Spleen (tissue), 11 donors: ENCODE measurements at regions not wholly inside any gene's neighbourhood (a gene's known extent, or its start where the extent isn't known, plus 50 kb on each side); places are given as distances from the start of the nearest gene placed in this dataset.

Experiments used
- DNase-seq: peaks from one replicate; pipeline ENCODE4 v3.0.0-alpha.2; 2020
- H3K27ac ChIP-seq, 8 donors: fragments of 200-600 bp; sonication (generic) in 7 of 8; 1 replicate in 4 of 8; 2 replicates in 4 of 8; pipeline versions ENCODE4 v1.5.0 to v1.8.0; 2016 to 2021; ENCODE audit warnings: inconsistent platforms in 4 of 8, mild to moderate bottlenecking in 4 of 8, moderate library complexity in 1 of 8
- H3K27me3 ChIP-seq, 7 donors: fragments of 200-600 bp; sonication (generic) in 6 of 7; replicated peaks in 1 of 7; 1 replicate in 4 of 7; 2 replicates in 3 of 7; pipeline versions ENCODE4 v1.5.0 to v1.8.0; 2016 to 2021; ENCODE audit warnings: inconsistent platforms in 3 of 7, mild to moderate bottlenecking in 1 of 7
- H3K36me3 ChIP-seq, 6 donors: fragments of 200-600 bp; sonication (generic) in 5 of 6; 1 replicate in 4 of 6; 2 replicates in 2 of 6; pipeline versions ENCODE4 v1.5.0 to v1.8.0; 2016 to 2021; ENCODE audit warnings: inconsistent platforms in 2 of 6
- H3K4me1 ChIP-seq, 6 donors: fragments of 200-600 bp; sonication (generic) in 5 of 6; 1 replicate in 3 of 6; 2 replicates in 3 of 6; pipeline versions ENCODE4 v1.5.0 to v1.8.0; 2016 to 2021; ENCODE audit warnings: inconsistent platforms in 3 of 6
- H3K4me3 ChIP-seq, 8 donors: fragments of 200-600 bp; sonication (generic) in 7 of 8; 1 replicate in 4 of 8; 2 replicates in 4 of 8; pipeline versions ENCODE4 v1.5.0 to v1.8.0; 2016 to 2021; ENCODE audit warnings: inconsistent platforms in 4 of 8, mild to moderate bottlenecking in 4 of 8, moderate library complexity in 2 of 8
- H3K9me3 ChIP-seq, 8 donors: fragments of 200-600 bp; sonication (generic) in 7 of 8; 1 replicate in 4 of 8; 2 replicates in 4 of 8; pipeline versions ENCODE4 v1.5.0 to v1.8.0; 2016 to 2021; ENCODE audit warnings: inconsistent platforms in 4 of 8
- CTCF ChIP-seq, 11 experiments: fragments of 200-600 bp in 7 of 11; fragments of 450-650 bp in 4 of 11; sonication (generic) in 4 of 11; IDR thresholded peaks in 8 of 11; conservative IDR thresholded peaks in 3 of 11; 1 replicate in 7 of 11; 2 replicates in 4 of 11; pipeline versions ENCODE4 v1.4.0 to v1.8.0; 2016 to 2021; ENCODE audit warnings: antibody characterized with exemption in 11 of 11, inconsistent platforms in 4 of 11, mild to moderate bottlenecking in 1 of 11
- POLR2A ChIP-seq, 3 donors: fragments of 450-650 bp; IDR thresholded peaks; one replicate each; pipeline ENCODE4 v1.5.1; 2017; ENCODE audit warnings: antibody characterized with exemption in 3 of 3, mild to moderate bottlenecking in 1 of 3
- POLR2AphosphoS5 ChIP-seq, 3 donors: sonication (generic); formaldehyde crosslinking; IDR thresholded peaks; one replicate each; pipeline ENCODE4 v1.5.1; 2017; ENCODE audit warnings: antibody characterized with exemption in 3 of 3
- WGBS, 5 donors: extraction: QIAGEN DNeasy Blood & Tissue Kit in 3 of 5; methylation state at CpG; one replicate each; pipeline versions ENCODE4 v1.1.5 to v1.1.7; 2013 to 2018; 5-methylcytosine and 5-hydroxymethylcytosine counted together
- intact Hi-C: fragments of 100-400 bp; cut with DNase I; formaldehyde crosslinking; loops from one replicate; pipeline ENCODE4 v1.15.0; 2023; ENCODE audit warnings: low total_unique reads
- donor health status: healthy with polysubstance abuse.
- donor health status: DM: no; HTN: no; CAD: no; lungs with moderate emphysema.
- donor health status: DM: no; HTN: no; CAD: no.
- donor health status: Bipolar disorder and iron deficiency.
- donor health status: healthy.
- donor health status: DM: no; HTN: no; CAD: no.
- donor health status: DM: yes; HTN: yes; CAD: no.

DNA sequence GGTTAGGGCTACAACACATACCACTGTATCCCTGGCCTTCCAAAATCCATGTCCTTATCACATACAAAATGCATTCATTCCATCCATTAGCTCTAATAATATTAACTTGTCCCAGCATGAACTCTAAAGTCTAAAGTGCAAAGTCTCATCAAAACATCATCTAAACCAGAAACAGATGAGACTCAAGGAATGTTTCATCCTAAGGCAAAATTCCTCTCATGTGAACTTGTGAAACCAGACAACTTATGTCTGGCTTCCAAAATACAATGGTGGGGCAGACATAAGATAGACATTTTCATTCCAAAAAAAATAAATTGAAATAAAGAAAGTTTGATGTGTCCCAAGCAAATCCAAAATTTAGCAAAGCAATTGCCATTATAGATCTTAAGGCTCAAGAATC, 257.4 kb downstream of the HTR1B start:
- no peaks in the 10 kb centered on the region for H3K27me3 ChIP-seq
- intact Hi-C loops: no loop called here
- DNase-seq: no peak
- H3K4me3 ChIP-seq: no peak overlapping the region
- H3K4me1 ChIP-seq: no peaks in the 10 kb centered on the region
- no peak overlapping the region for H3K27ac ChIP-seq
- no peaks in the 10 kb centered on the region for H3K36me3 ChIP-seq
- H3K9me3 ChIP-seq: peaks cover 0 to 16% (median 1%) of the 10 kb centered on the region in 8 donors
- no peak for TF ChIP-seq CTCF (IDR thresholded peaks at IDR 0.05 in 8 of 11, conservative IDR thresholded peaks at IDR 0.05 in 3 of 11)
- no peak for TF ChIP-seq POLR2AphosphoS5 (IDR thresholded peaks at IDR 0.05)
- TF ChIP-seq POLR2A (IDR thresholded peaks at IDR 0.05): no peak

DNA sequence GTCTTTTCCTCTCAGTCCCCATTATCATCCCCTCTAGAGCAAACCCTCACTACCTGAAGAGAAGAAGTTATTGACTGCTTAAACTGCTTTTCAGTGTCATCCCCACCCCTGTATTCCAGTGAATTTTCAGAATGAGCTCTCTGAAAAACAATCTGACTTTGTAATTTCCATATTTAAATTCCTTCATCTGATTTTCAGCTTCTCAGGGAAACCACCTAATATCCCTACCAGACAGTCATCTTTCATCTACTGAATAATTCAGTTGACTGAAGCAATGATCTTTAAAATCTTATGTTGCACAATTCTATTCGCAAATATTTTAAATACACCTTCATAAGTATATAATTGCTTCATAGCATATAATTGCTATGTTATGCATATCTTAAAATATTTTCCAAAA, 258.7 kb downstream of the HTR1B start:
- Histone ChIP-seq H3K36me3 (no peaks in the 10 kb centered on the region), H3K4me1 (no peaks in the 10 kb centered on the region), H3K9me3 (peaks cover 0 to 24% (median 12%) of the 10 kb centered on the region in 8 donors), H3K27me3 (no peaks in the 10 kb centered on the region), H3K27ac (no peak overlapping the region), H3K4me3 (no peak overlapping the region)
- TF ChIP-seq POLR2AphosphoS5 (IDR thresholded peaks at IDR 0.05): no peak
- TF ChIP-seq POLR2A (IDR thresholded peaks at IDR 0.05): no peak
- TF ChIP-seq CTCF (IDR thresholded peaks at IDR 0.05 in 8 of 11, conservative IDR thresholded peaks at IDR 0.05 in 3 of 11): no peak
- intact Hi-C loops: no loop called here
- WGBS, 5 donors: 80 to 91% (median 87%) methylated on average over 1 of the region's 1 CpG
- DNase-seq: no peak

GRCh38 chr6:77183447-77183846, 279.8 kb downstream of the HTR1B start:
- DNase-seq: no peak
- no peak for TF ChIP-seq POLR2A (IDR thresholded peaks at IDR 0.05)
- TF ChIP-seq CTCF (IDR thresholded peaks at IDR 0.05 in 8 of 11, conservative IDR thresholded peaks at IDR 0.05 in 3 of 11): no peak
- TF ChIP-seq POLR2AphosphoS5 (IDR thresholded peaks at IDR 0.05): no peak
- H3K4me1 ChIP-seq: no peaks in the 10 kb centered on the region
- 61 to 89% (median 77%) methylated on average over 3 of the region's 3 CpGs for WGBS, 5 donors
- no peaks in the 10 kb centered on the region for H3K36me3 ChIP-seq
- H3K9me3 ChIP-seq: peaks cover 0 to 35% (median 14%) of the 10 kb centered on the region in 8 donors
- intact Hi-C loops: no loop called here
- no peaks in the 10 kb centered on the region for H3K27me3 ChIP-seq
- H3K4me3 ChIP-seq: no peak overlapping the region
- no peak overlapping the region for H3K27ac ChIP-seq

GRCh38 chr6:77181749-77182148, 281.5 kb downstream of the HTR1B start:
- no peaks in the 10 kb centered on the region for H3K4me1 ChIP-seq
- no peak for DNase-seq
- 71 to 85% (median 81%) methylated on average over 3 of the region's 3 CpGs for WGBS, 5 donors
- H3K9me3 ChIP-seq: peaks cover 0 to 23% (median 8%) of the 10 kb centered on the region in 8 donors
- TF ChIP-seq CTCF (IDR thresholded peaks at IDR 0.05 in 8 of 11, conservative IDR thresholded peaks at IDR 0.05 in 3 of 11) (no peak), POLR2AphosphoS5 (IDR thresholded peaks at IDR 0.05) (no peak), POLR2A (IDR thresholded peaks at IDR 0.05) (no peak)
- no peak overlapping the region for H3K27ac ChIP-seq
- intact Hi-C loops: no loop called here
- no peak overlapping the region for H3K4me3 ChIP-seq
- no peaks in the 10 kb centered on the region for H3K36me3 ChIP-seq
- no peaks in the 10 kb centered on the region for H3K27me3 ChIP-seq
